Lower lobe of right lung (tissue), 2 donors: ENCODE measurements at regions not wholly inside any gene's neighbourhood (a gene's known extent, or its start where the extent isn't known, plus 50 kb on each side); places are given as distances from the start of the nearest gene placed in this dataset.
"Not testable (repeated sequence)": the region's sequence is repeated elsewhere in the genome, so short reads cannot be mapped to it uniquely, and the experiment has no call there.

ENCODE experiments used
- ATAC-seq, 2 donors: fragments of 200-7000 bp; cut with Tn5 transposase; one replicate each; pipeline ENCODE4 v1.9.1; 2020 to 2022; ENCODE audit warnings: mild to moderate bottlenecking in 2 of 2, moderate library complexity in 2 of 2
- DNase-seq: peaks from one replicate; pipeline ENCODE4 v3.0.0-alpha.2; 2020
- H3K27ac ChIP-seq: fragments of 200-600 bp; one replicate; pipeline ENCODE4 v1.8.0; 2022
- H3K27me3 ChIP-seq: fragments of 200-600 bp; one replicate; pipeline ENCODE4 v1.8.0; 2022; ENCODE audit warnings: low read depth
- H3K36me3 ChIP-seq: fragments of 200-600 bp; one replicate; pipeline ENCODE4 v1.8.0; 2022; ENCODE audit warnings: mild to moderate bottlenecking
- H3K4me1 ChIP-seq: fragments of 200-600 bp; one replicate; pipeline ENCODE4 v1.8.0; 2022
- H3K4me3 ChIP-seq: fragments of 200-600 bp; one replicate; pipeline ENCODE4 v1.8.0; 2022; ENCODE audit warnings: mild to moderate bottlenecking
- H3K9me3 ChIP-seq: fragments of 200-600 bp; one replicate; pipeline ENCODE4 v1.8.0; 2022
- CTCF ChIP-seq: fragments of 200-600 bp; IDR thresholded peaks from one replicate; pipeline ENCODE4 v1.8.0; 2022; ENCODE audit warnings: antibody characterized with exemption, mild to moderate bottlenecking
- intact Hi-C: fragments of 100-400 bp; cut with DNase I; formaldehyde crosslinking; loops from one replicate; pipeline ENCODE4 v1.11.0; 2022
- donor health status: DM: no; HTN: yes; CAD: no; lungs with severe emphysema.

DNA sequence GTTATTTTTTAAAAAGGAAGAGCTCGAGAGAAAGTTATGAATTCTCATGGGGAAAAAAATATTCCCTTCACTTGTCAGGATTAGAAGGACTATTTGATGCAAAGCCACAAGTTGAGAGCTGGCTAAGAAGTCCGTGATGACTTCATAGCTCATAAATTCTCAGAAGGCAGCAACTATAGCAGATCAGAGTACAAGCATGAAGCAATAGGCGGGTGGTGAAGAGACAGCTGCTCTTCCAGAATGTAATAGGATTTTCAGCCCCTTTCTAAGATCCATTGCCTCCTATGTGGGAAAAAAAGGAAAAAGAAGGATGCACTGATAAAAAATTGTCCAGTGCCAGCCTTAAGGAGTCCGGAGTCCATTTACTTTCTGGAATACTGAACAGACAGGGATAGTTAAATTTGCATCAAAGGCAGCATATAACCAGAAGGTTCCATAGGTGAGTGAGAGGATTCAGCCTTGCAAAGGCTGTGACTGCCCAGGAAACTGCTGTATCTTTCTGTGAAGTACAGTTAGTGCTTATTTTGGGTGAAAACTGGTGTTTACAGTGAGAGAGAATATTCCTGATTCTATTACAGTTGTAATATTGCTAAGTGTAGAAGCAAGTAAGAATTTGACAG is 929.5 kb upstream of the ALCAM start:
- no peak for TF ChIP-seq CTCF
- no peak for DNase-seq
- Histone ChIP-seq H3K27ac (no peak overlapping the region), H3K9me3 (no peaks in the 10 kb centered on the region), H3K27me3 (no peaks in the 10 kb centered on the region), H3K4me3 (no peak overlapping the region), H3K36me3 (no peaks in the 10 kb centered on the region), H3K4me1 (no peaks in the 10 kb centered on the region)
- peak; percentile 42 to 52 for ATAC-seq
- intact Hi-C loops = no loop called here

DNA sequence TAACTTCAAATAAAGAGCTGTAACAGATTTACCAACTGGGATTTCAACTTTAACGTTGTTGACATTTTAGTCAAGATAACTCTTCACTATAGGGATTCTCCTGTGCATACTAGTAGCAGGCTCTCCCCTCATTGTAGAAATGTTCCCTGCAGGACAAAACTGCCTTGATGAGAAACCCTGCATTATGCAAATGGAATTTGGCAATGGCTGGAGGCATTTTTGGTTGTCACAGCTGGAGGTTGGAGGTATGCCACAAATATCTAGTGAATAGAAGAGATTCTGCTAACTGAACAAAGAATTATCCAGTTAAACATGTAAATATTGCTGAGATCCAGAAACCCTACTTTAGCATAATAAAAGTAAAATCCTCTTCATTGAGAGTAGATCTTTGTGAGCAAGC is 928.8 kb upstream of the ALCAM start:
- ATAC-seq (peak in 1 of 2 donors; percentile 29), DNase-seq (no peak)
- H3K36me3 ChIP-seq = no peaks in the 10 kb centered on the region
- intact Hi-C loops = no loop called here
- no peaks in the 10 kb centered on the region for H3K4me1 ChIP-seq
- H3K27me3 ChIP-seq = no peaks in the 10 kb centered on the region
- H3K4me3 ChIP-seq = no peak overlapping the region
- no peak overlapping the region for H3K27ac ChIP-seq
- TF ChIP-seq CTCF = no peak
- no peaks in the 10 kb centered on the region for H3K9me3 ChIP-seq

GRCh38 chr3:104438706-104439105 is 928.0 kb upstream of the ALCAM start:
- no peak for ATAC-seq
- no peak overlapping the region for H3K4me3 ChIP-seq
- TF ChIP-seq CTCF = no peak
- no peak overlapping the region for H3K27ac ChIP-seq
- H3K36me3 ChIP-seq = no peaks in the 10 kb centered on the region
- H3K9me3 ChIP-seq = no peaks in the 10 kb centered on the region
- H3K27me3 ChIP-seq = no peaks in the 10 kb centered on the region
- intact Hi-C loops = no loop called here
- no peak for DNase-seq
- no peaks in the 10 kb centered on the region for H3K4me1 ChIP-seq

DNA sequence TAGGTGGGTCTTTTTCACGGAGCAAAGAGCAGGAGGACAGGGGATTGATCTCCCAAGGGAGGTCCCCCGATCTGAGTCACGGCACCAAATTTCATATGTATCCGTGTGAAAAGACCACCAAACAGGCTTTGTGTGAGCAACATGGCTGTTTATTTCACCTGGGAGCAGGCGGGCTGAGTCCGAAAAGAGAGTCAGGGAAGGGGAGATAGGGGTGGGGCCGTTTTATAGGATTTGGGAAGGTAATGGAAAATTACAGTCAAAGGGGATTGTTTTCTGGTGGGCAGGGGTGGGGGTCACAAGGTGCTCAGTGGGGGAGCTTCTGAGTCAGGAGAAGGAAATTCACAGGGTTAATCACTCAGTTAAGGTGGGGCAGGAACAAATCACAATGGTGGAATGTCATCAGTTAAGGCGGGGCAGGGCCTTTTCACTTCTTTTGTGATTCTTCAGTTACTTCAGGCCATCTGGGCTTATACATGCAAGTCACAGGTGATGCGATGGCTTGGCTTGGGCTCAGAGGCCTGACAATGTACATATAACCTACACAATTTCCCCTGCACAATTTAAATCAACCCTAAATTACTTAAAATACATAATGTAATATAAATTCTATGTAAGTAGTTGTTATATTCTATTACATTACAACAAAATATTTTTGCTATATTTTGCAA is 921.3 kb upstream of the ALCAM start:
- H3K27me3 ChIP-seq, DNase-seq, H3K36me3 ChIP-seq, H3K4me3 ChIP-seq, H3K4me1 ChIP-seq, H3K9me3 ChIP-seq, H3K27ac ChIP-seq, intact Hi-C loops, ATAC-seq: not testable (repeated sequence)

GRCh38 chr3:104447681-104448080 is 919.0 kb upstream of the ALCAM start:
- Histone ChIP-seq H3K4me1 (no peaks in the 10 kb centered on the region), H3K4me3 (no peak overlapping the region), H3K27me3 (no peaks in the 10 kb centered on the region), H3K27ac (no peak overlapping the region), H3K9me3 (no peaks in the 10 kb centered on the region), H3K36me3 (no peaks in the 10 kb centered on the region)
- intact Hi-C loops = no loop called here
- no peak for TF ChIP-seq CTCF
- ATAC-seq (no peak), DNase-seq (no peak)

DNA sequence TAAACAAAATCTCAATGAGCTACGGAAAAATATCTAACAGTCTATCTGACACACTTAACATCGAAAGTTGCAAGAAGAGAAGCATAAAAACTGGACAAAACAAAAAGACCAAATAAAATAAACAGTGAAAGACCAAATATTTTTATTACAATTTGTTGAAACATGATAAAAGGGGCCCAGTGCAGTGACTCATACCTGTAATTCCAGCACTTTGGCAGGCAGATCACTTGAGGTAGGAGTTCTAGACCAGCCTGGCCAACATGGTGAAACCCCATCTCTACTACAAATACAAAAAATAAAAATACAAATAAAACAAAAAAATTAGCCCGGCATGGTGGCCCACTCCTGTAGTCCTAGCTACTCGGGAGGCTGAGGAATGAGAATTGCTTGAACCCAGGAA is 914.0 kb upstream of the ALCAM start:
- H3K4me1 ChIP-seq = no peaks in the 10 kb centered on the region
- no peaks in the 10 kb centered on the region for H3K36me3 ChIP-seq
- ATAC-seq = no peak
- intact Hi-C loops = no loop called here
- no peak overlapping the region for H3K4me3 ChIP-seq
- no peak for TF ChIP-seq CTCF
- H3K27me3 ChIP-seq = no peaks in the 10 kb centered on the region
- DNase-seq = no peak
- H3K27ac ChIP-seq = no peak overlapping the region
- no peaks in the 10 kb centered on the region for H3K9me3 ChIP-seq
